Mesodermal cell (in vitro differentiated cells): ENCODE measurements at regions not wholly inside any gene's neighbourhood (a gene's known extent, or its start where the extent isn't known, plus 50 kb on each side); places are given as distances from the start of the nearest gene placed in this dataset.
A peak's percentile ranks its signal among the peaks of the same experiment; 100 is the strongest.

ENCODE experiments used
- H3K27ac ChIP-seq: 2 replicates; pipeline ENCODE4 v1.7.0; 2013; ENCODE audit warnings: mild to moderate bottlenecking, low read depth, low read length, moderate library complexity; ENCODE audit not compliant: severe bottlenecking
- H3K36me3 ChIP-seq: 2 replicates; pipeline ENCODE4 v1.7.1; 2013; ENCODE audit warnings: mild to moderate bottlenecking, low read length, moderate library complexity; ENCODE audit not compliant: control insufficient read depth, insufficient read depth
- H3K4me1 ChIP-seq: one replicate; pipeline ENCODE4 v1.7.1; 2013; ENCODE audit warnings: mild to moderate bottlenecking, low read length; ENCODE audit not compliant: insufficient read depth, control insufficient read depth, poor library complexity, severe bottlenecking
- H3K4me3 ChIP-seq: 2 replicates; pipeline ENCODE4 v1.7.0; 2013; ENCODE audit warnings: low read length, control low read depth, mild to moderate bottlenecking; ENCODE audit not compliant: insufficient read depth, poor library complexity, severe bottlenecking; ENCODE audit errors: extremely low read depth
- H3K9me3 ChIP-seq: 2 replicates; pipeline ENCODE4 v1.7.1; 2013; ENCODE audit warnings: mild to moderate bottlenecking, low read length, moderate library complexity; ENCODE audit not compliant: control insufficient read depth
- WGBS, 2 experiments: methylation state at CpG; one replicate each; pipeline ENCODE4 v1.1.5; 2013; ENCODE audit warnings: missing lambda C conversion rate in 2 of 2; ENCODE audit not compliant: insufficient coverage in 2 of 2; 5-methylcytosine and 5-hydroxymethylcytosine counted together

GRCh38 chr5:82387819-82388166, 109.6 kb upstream of the RPS23 start:
- H3K27ac ChIP-seq: peak overlapping the region; percentile 55
- no peak overlapping the region for H3K4me3 ChIP-seq
- H3K36me3 ChIP-seq: no peaks in the 10 kb centered on the region
- 86 to 89% methylated on average over 3 to 4 of the region's 5 CpGs for WGBS, 2 experiments
- H3K4me1 ChIP-seq: peaks cover 14% of the 10 kb centered on the region
- no peaks in the 10 kb centered on the region for H3K9me3 ChIP-seq

GRCh38 chr5:82387001-82387818, 109.1 kb upstream of the RPS23 start:
- Histone ChIP-seq H3K27ac (peak overlapping the region; percentile 62), H3K9me3 (no peaks in the 10 kb centered on the region), H3K4me3 (no peak overlapping the region), H3K4me1 (peaks cover 14% of the 10 kb centered on the region), H3K36me3 (no peaks in the 10 kb centered on the region)
- 83 to 89% methylated on average over 3 to 6 of the region's 8 CpGs for WGBS, 2 experiments

- Histone ChIP-seq H3K36me3 (no peaks in the 10 kb centered on the region), H3K27ac (peak overlapping the region; percentile 62), H3K4me1 (peaks cover 14% of the 10 kb centered on the region), H3K4me3 (no peak overlapping the region), H3K9me3 (no peaks in the 10 kb centered on the region)
- 100% methylated on average over 1 of the region's 2 CpGs; no CpG with 5 or more reads in 1 of the 2 experiments for WGBS, 2 experiments
These were observed 108.4 kb upstream of the RPS23 start for GRCh38 chr5:82386576-82386975.

- H3K4me1 ChIP-seq: peaks cover 14% of the 10 kb centered on the region
- H3K36me3 ChIP-seq: no peaks in the 10 kb centered on the region
- H3K9me3 ChIP-seq: no peaks in the 10 kb centered on the region
- WGBS, 2 experiments: 67 to 90% methylated on average over 3 of the region's 6 CpGs
- H3K27ac ChIP-seq: no peak overlapping the region
- H3K4me3 ChIP-seq: no peak overlapping the region
These were observed 106.0 kb upstream of the RPS23 start for GRCh38 chr5:82384034-82384750.

- no CpG with 5 or more reads among the region's 1 CpG for WGBS, 2 experiments
- Histone ChIP-seq H3K36me3 (no peaks in the 10 kb centered on the region), H3K9me3 (no peaks in the 10 kb centered on the region), H3K4me3 (no peak overlapping the region), H3K4me1 (no peaks in the 10 kb centered on the region), H3K27ac (no peak overlapping the region)
These were observed 103.4 kb upstream of the RPS23 start for GRCh38 chr5:82381591-82381990.

GRCh38 chr5:82376307-82376706, 98.2 kb upstream of the RPS23 start:
- Histone ChIP-seq H3K4me1 (no peaks in the 10 kb centered on the region), H3K9me3 (no peaks in the 10 kb centered on the region), H3K36me3 (no peaks in the 10 kb centered on the region), H3K27ac (no peak overlapping the region), H3K4me3 (no peak overlapping the region)
- no CpG with 5 or more reads among the region's 2 CpGs for WGBS, 2 experiments

- Histone ChIP-seq H3K36me3 (no peaks in the 10 kb centered on the region), H3K4me3 (no peak overlapping the region), H3K9me3 (no peaks in the 10 kb centered on the region), H3K27ac (no peak overlapping the region), H3K4me1 (no peaks in the 10 kb centered on the region)
- 80 to 100% methylated on average over 2 of the region's 5 CpGs for WGBS, 2 experiments
These were observed 97.5 kb upstream of the RPS23 start for GRCh38 chr5:82375488-82376244.

GRCh38 chr5:82374637-82375036, 96.5 kb upstream of the RPS23 start:
- no peaks in the 10 kb centered on the region for H3K4me1 ChIP-seq
- no peaks in the 10 kb centered on the region for H3K9me3 ChIP-seq
- H3K36me3 ChIP-seq: no peaks in the 10 kb centered on the region
- H3K4me3 ChIP-seq: no peak overlapping the region
- no peak overlapping the region for H3K27ac ChIP-seq
- 89 to 100% methylated on average over 1 of the region's 1 CpG for WGBS, 2 experiments

- WGBS, 2 experiments: no CpG with 5 or more reads among the region's 1 CpG
- peaks cover 5% of the 10 kb centered on the region for H3K4me1 ChIP-seq
- H3K27ac ChIP-seq: no peak overlapping the region
- no peaks in the 10 kb centered on the region for H3K36me3 ChIP-seq
- H3K4me3 ChIP-seq: no peak overlapping the region
- no peaks in the 10 kb centered on the region for H3K9me3 ChIP-seq
These were observed 89.8 kb upstream of the RPS23 start for GRCh38 chr5:82367930-82368329.

GRCh38 chr5:82365744-82366228, 87.6 kb upstream of the RPS23 start:
- no peaks in the 10 kb centered on the region for H3K9me3 ChIP-seq
- peaks cover 5% of the 10 kb centered on the region for H3K4me1 ChIP-seq
- H3K27ac ChIP-seq: no peak overlapping the region
- 93 to 100% methylated on average over 2 of the region's 5 CpGs for WGBS, 2 experiments
- no peak overlapping the region for H3K4me3 ChIP-seq
- no peaks in the 10 kb centered on the region for H3K36me3 ChIP-seq
